Uterus (tissue), 2 donors: ENCODE measurements at regions not wholly inside any gene's neighbourhood (a gene's known extent, or its start where the extent isn't known, plus 50 kb on each side); places are given as distances from the start of the nearest gene placed in this dataset.

Source experiments
- POLR2A ChIP-seq, 2 donors: fragments of 450-650 bp; IDR thresholded peaks; one replicate each; pipeline ENCODE4 v1.6.1; 2016; ENCODE audit warnings: antibody characterized with exemption in 2 of 2, mild to moderate bottlenecking in 1 of 2, moderate library complexity in 1 of 2
- TF ChIP-seq, protein P1 (sequence below), 4 experiments: fragments of 200-600 bp in 2 of 4; fragments of 450-650 bp in 2 of 4; sonication (generic) in 2 of 4; IDR thresholded peaks; one replicate each; pipeline ENCODE4 v1.5.1; 2016 to 2019; ENCODE audit warnings: antibody characterized with exemption in 4 of 4, mild to moderate bottlenecking in 2 of 4, moderate library complexity in 1 of 4

DNA sequence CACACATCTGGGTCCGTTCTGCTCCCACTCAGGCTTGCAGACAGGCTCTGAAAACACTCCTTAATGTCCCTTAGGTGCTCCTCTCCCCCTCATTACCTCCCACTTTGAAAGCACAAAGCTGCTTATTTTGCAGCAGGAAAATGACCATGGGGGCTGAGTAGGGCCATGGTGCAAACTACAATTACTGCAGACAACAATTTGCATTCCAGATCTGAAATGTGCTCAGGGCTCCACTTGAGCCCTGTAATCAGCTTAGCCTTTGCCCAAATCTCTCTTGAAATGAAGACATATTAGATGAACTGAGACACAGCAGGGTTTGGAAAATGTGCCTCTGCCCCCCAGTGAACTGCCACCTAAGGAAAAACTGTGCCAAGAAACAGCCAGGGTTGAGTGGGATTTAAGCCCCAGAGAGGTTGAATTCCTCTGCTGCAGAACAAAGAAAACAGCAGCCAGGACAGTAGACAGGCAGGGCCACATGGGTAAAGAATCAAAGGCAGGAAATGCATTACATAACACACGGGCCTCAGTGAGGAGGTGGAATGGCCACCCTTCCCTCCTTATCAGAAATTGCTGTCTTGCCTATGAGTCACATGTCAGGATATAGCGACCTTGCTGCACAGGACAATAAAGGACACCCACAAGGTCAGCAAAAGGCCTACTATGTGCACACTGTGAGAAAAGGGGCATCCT lies 126.8 kb upstream of the ARHGEF3 start:
- TF ChIP-seq, protein P1, sequence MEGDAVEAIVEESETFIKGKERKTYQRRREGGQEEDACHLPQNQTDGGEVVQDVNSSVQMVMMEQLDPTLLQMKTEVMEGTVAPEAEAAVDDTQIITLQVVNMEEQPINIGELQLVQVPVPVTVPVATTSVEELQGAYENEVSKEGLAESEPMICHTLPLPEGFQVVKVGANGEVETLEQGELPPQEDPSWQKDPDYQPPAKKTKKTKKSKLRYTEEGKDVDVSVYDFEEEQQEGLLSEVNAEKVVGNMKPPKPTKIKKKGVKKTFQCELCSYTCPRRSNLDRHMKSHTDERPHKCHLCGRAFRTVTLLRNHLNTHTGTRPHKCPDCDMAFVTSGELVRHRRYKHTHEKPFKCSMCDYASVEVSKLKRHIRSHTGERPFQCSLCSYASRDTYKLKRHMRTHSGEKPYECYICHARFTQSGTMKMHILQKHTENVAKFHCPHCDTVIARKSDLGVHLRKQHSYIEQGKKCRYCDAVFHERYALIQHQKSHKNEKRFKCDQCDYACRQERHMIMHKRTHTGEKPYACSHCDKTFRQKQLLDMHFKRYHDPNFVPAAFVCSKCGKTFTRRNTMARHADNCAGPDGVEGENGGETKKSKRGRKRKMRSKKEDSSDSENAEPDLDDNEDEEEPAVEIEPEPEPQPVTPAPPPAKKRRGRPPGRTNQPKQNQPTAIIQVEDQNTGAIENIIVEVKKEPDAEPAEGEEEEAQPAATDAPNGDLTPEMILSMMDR (IDR thresholded peaks at IDR 0.05), result no peak
- TF ChIP-seq POLR2A (IDR thresholded peaks at IDR 0.05), result no peak
